Mesendoderm (in vitro differentiated cells): ENCODE measurements at regions not wholly inside any gene's neighbourhood (a gene's known extent, or its start where the extent isn't known, plus 50 kb on each side); places are given as distances from the start of the nearest gene placed in this dataset.

Experiments
- DNase-seq: peaks from one replicate; pipeline ENCODE4 v3.0.0; 2013
- H2AK5ac ChIP-seq: 2 replicates; pipeline ENCODE4 v1.6.1; 2013; ENCODE audit warnings: low read length, inconsistent platforms
- H2BK120ac ChIP-seq: 2 replicates; pipeline ENCODE4 v1.6.1; 2013; ENCODE audit warnings: low read depth, mild to moderate bottlenecking, low read length, moderate library complexity, mixed read lengths
- H2BK15ac ChIP-seq: replicated peaks from 2 replicates; pipeline ENCODE4 v1.6.1; 2013; ENCODE audit warnings: low read depth, mild to moderate bottlenecking, moderate library complexity
- H2BK5ac ChIP-seq: 2 replicates; pipeline ENCODE4 v1.6.1; 2013; ENCODE audit warnings: low read length, inconsistent platforms
- H3K18ac ChIP-seq: 2 replicates; pipeline ENCODE4 v1.6.1; 2013; ENCODE audit warnings: mild to moderate bottlenecking, low read length, mixed read lengths
- H3K23ac ChIP-seq: one replicate; pipeline ENCODE4 v1.6.1; 2013; ENCODE audit warnings: low read length
- H3K27ac ChIP-seq: 2 replicates; pipeline ENCODE4 v1.5.1; 2013; ENCODE audit warnings: low read depth, mild to moderate bottlenecking, inconsistent platforms, low read length, moderate library complexity
- H3K27me3 ChIP-seq: 2 replicates; pipeline ENCODE4 v1.6.1; 2013; ENCODE audit warnings: low read length, control low read depth, mild to moderate bottlenecking, inconsistent platforms; ENCODE audit not compliant: insufficient read depth, poor library complexity
- H3K36me3 ChIP-seq: 2 replicates; pipeline ENCODE4 v1.6.1; 2013; ENCODE audit warnings: low read length, inconsistent platforms; ENCODE audit not compliant: control insufficient read depth, insufficient read depth
- H3K4ac ChIP-seq: one replicate; pipeline ENCODE4 v1.6.1; 2013; ENCODE audit warnings: low read depth, mild to moderate bottlenecking, low read length, moderate library complexity
- H3K4me1 ChIP-seq: 2 replicates; pipeline ENCODE4 v1.6.1; 2013; ENCODE audit warnings: low read depth, low read length, inconsistent platforms; ENCODE audit not compliant: control insufficient read depth
- H3K4me2 ChIP-seq: 2 replicates; pipeline ENCODE4 v1.6.1; 2013; ENCODE audit warnings: low read length
- H3K4me3 ChIP-seq: 2 replicates; pipeline ENCODE4 v1.5.1; 2013; ENCODE audit warnings: mild to moderate bottlenecking, low read length
- H3K56ac ChIP-seq: one replicate; pipeline ENCODE4 v1.6.1; 2013; ENCODE audit warnings: low read length
- H3K79me1 ChIP-seq: 2 replicates; pipeline ENCODE4 v1.6.1; 2013; ENCODE audit warnings: low read length, inconsistent platforms
- H3K79me2 ChIP-seq: 2 replicates; pipeline ENCODE4 v1.6.1; 2013; ENCODE audit warnings: mild to moderate bottlenecking, low read length; ENCODE audit not compliant: control insufficient read depth, insufficient read depth
- H3K9ac ChIP-seq: 2 replicates; pipeline ENCODE4 v1.6.1; 2013; ENCODE audit warnings: low read length, inconsistent platforms
- H4K5ac ChIP-seq: one replicate; pipeline ENCODE4 v1.6.1; 2013; ENCODE audit warnings: low read length
- H4K8ac ChIP-seq: one replicate; pipeline ENCODE4 v1.6.1; 2013; ENCODE audit warnings: low read depth, mild to moderate bottlenecking, control low read depth, low read length, moderate library complexity
- WGBS: extraction: QIAGEN DNeasy Blood & Tissue Kit; methylation state at CpG from one replicate; pipeline ENCODE4 v1.1.7; 2013; ENCODE audit warnings: low lambda C conversion rate, missing lambda C conversion rate; ENCODE audit not compliant: insufficient coverage; ENCODE audit errors: extremely low coverage; 5-methylcytosine and 5-hydroxymethylcytosine counted together

DNA sequence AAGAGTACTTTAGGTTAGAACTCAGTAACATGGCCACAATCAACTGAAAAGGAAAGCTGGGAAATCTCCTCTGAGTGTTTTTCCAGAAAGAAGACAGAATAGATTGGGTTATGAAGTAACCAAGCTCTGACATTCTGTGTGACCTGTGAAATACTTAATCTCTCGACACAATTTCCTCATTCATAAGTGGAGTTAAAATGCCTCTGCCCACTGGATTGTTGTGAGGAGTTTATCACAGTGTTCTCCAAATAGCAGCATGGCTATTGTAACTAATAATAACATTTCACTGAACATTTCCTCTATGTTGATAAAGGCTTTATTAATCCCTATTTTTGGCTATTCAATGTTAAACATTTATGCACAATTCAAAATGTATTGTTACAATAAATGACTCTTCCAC is 311.0 kb downstream of the GABRB2 start:
- no peak overlapping the region for H3K9ac ChIP-seq

DNA sequence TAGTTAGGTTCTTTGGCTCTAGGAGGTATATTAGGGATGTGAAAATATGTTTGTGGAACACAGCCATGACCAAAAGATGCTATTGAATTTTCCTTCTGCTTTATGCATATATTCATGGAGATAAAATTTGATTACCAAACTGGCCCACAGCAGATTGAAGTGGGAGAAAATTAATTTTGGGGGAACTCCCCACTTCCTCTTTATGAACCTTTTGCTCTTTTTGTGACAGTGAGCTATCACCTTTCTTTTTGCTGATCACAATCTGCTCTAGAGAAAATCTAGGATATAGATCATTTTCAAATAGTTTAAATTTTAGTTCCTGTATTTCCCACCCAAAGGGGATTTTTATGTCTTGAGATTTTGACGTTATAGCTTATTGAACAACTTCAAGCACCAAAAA is 313.0 kb downstream of the GABRB2 start:
- H3K4me2 ChIP-seq, result no peak overlapping the region
- no peak overlapping the region for H2BK5ac ChIP-seq
- H3K4me3 ChIP-seq, result no peak overlapping the region
- H3K4me1 ChIP-seq, result no peaks in the 10 kb centered on the region
- no peak overlapping the region for H2BK15ac ChIP-seq
- no peaks in the 10 kb centered on the region for H3K79me2 ChIP-seq
- no peaks in the 10 kb centered on the region for H3K36me3 ChIP-seq
- H3K27me3 ChIP-seq, result no peaks in the 10 kb centered on the region
- no peak overlapping the region for H2BK120ac ChIP-seq
- no CpG with 5 or more reads among the region's 1 CpG for WGBS
- H3K9ac ChIP-seq, result no peak overlapping the region
- no peak overlapping the region for H4K5ac ChIP-seq
- H3K56ac ChIP-seq, result no peak overlapping the region
- no peak overlapping the region for H4K8ac ChIP-seq
- no peak overlapping the region for H3K27ac ChIP-seq
- H3K23ac ChIP-seq, result no peak overlapping the region
- no peak for DNase-seq
- H3K4ac ChIP-seq, result no peak overlapping the region
- H3K79me1 ChIP-seq, result no peaks in the 10 kb centered on the region
- H3K18ac ChIP-seq, result no peak overlapping the region
- H2AK5ac ChIP-seq, result no peak overlapping the region

More for the DNA sequence above, 311.0 kb downstream of the GABRB2 start:
- Histone ChIP-seq H2BK5ac (no peak overlapping the region), H3K4me2 (no peak overlapping the region), H3K79me2 (no peaks in the 10 kb centered on the region), H2BK120ac (no peak overlapping the region), H3K79me1 (no peaks in the 10 kb centered on the region), H2BK15ac (no peak overlapping the region), H3K4me3 (no peak overlapping the region), H3K18ac (no peak overlapping the region), H2AK5ac (no peak overlapping the region), H3K4ac (no peak overlapping the region), H3K27me3 (no peaks in the 10 kb centered on the region), H3K27ac (no peak overlapping the region), H3K36me3 (no peaks in the 10 kb centered on the region), H3K56ac (no peak overlapping the region), H4K8ac (no peak overlapping the region), H3K23ac (no peak overlapping the region), H4K5ac (no peak overlapping the region), H3K4me1 (no peaks in the 10 kb centered on the region)
- no CpG with 5 or more reads among the region's 1 CpG for WGBS
- DNase-seq, result no peak

DNA sequence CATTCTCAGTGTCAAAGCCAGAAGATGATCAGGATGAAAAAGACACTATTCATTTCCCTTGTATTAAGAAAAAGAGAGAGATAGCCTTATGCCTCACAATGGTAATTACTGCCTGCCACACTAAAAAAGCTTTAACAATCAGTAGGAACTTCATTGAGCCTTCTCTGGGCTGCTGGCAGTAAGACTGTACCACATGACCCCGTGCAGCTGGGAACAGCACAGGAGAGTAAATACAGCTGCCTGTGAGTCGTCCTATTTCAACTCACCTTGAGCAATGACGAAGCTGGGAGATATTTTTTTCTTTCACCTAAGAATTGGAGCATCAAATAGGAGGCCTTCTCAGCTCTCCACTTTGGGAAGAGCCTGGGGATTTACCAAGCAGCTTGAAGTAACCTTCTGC is 316.3 kb downstream of the GABRB2 start:
- no peak overlapping the region for H3K27ac ChIP-seq
- no peak overlapping the region for H4K5ac ChIP-seq
- H2AK5ac ChIP-seq, result no peak overlapping the region
- H4K8ac ChIP-seq, result peak overlapping the region; percentile 94
- H3K4me1 ChIP-seq, result no peaks in the 10 kb centered on the region
- no peak overlapping the region for H3K4me2 ChIP-seq
- no peak overlapping the region for H3K56ac ChIP-seq
- no peak overlapping the region for H3K4me3 ChIP-seq
- no peak overlapping the region for H2BK5ac ChIP-seq
- no peaks in the 10 kb centered on the region for H3K79me1 ChIP-seq
- peak; percentile 21 for DNase-seq
- H3K4ac ChIP-seq, result no peak overlapping the region
- no peaks in the 10 kb centered on the region for H3K27me3 ChIP-seq
- no CpG with 5 or more reads among the region's 3 CpGs for WGBS
- H3K23ac ChIP-seq, result no peak overlapping the region
- H3K18ac ChIP-seq, result no peak overlapping the region
- H3K9ac ChIP-seq, result no peak overlapping the region
- no peak overlapping the region for H2BK15ac ChIP-seq
- no peaks in the 10 kb centered on the region for H3K79me2 ChIP-seq
- H3K36me3 ChIP-seq, result no peaks in the 10 kb centered on the region
- H2BK120ac ChIP-seq, result no peak overlapping the region

DNA sequence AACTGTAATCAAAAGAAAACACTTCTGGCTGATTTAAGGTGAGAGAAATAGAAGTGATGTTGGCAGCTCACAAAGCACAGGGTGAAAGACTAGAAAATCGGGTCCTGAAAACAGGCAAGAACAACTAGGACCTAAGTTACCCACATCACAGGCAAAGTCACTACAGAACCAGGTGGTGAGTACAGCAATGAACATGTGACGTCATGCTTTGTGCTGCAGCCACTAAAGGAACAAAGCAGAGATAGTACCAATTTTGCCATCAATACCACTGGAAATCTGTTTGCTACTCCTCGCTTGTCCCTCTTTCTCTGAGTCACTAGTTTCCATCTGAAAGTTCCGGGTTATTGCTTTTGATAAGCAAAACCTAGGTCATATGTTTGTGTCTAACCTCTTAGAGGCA is 326.7 kb downstream of the GABRB2 start:
- H2BK15ac ChIP-seq, result no peak overlapping the region
- H3K27ac ChIP-seq, result no peak overlapping the region
- no peaks in the 10 kb centered on the region for H3K4me1 ChIP-seq
- H4K8ac ChIP-seq, result no peak overlapping the region
- no peaks in the 10 kb centered on the region for H3K36me3 ChIP-seq
- no peak overlapping the region for H3K4me3 ChIP-seq
- no peak overlapping the region for H3K18ac ChIP-seq
- no peak overlapping the region for H2BK5ac ChIP-seq
- H3K79me1 ChIP-seq, result no peaks in the 10 kb centered on the region
- no peak overlapping the region for H2AK5ac ChIP-seq
- H3K4ac ChIP-seq, result no peak overlapping the region
- no peak overlapping the region for H3K9ac ChIP-seq
- H3K23ac ChIP-seq, result no peak overlapping the region
- no CpG with 5 or more reads among the region's 4 CpGs for WGBS
- no peak overlapping the region for H3K56ac ChIP-seq
- no peak overlapping the region for H4K5ac ChIP-seq
- no peak for DNase-seq
- H2BK120ac ChIP-seq, result no peak overlapping the region
- H3K79me2 ChIP-seq, result no peaks in the 10 kb centered on the region
- H3K27me3 ChIP-seq, result no peaks in the 10 kb centered on the region
- no peak overlapping the region for H3K4me2 ChIP-seq

GRCh38 chr5:161216877-161217276 is 329.6 kb downstream of the GABRB2 start:
- Histone ChIP-seq H3K4ac (no peak overlapping the region), H3K36me3 (no peaks in the 10 kb centered on the region), H3K23ac (no peak overlapping the region), H4K8ac (no peak overlapping the region), H2BK15ac (no peak overlapping the region), H3K79me1 (no peaks in the 10 kb centered on the region), H3K27me3 (no peaks in the 10 kb centered on the region), H4K5ac (no peak overlapping the region), H3K9ac (no peak overlapping the region), H2AK5ac (no peak overlapping the region), H2BK120ac (no peak overlapping the region), H3K4me1 (no peaks in the 10 kb centered on the region), H3K4me3 (no peak overlapping the region), H3K27ac (no peak overlapping the region), H2BK5ac (no peak overlapping the region), H3K79me2 (no peaks in the 10 kb centered on the region), H3K56ac (no peak overlapping the region), H3K18ac (no peak overlapping the region), H3K4me2 (no peak overlapping the region)
- no peak for DNase-seq
- WGBS, result no CpG with 5 or more reads among the region's 3 CpGs

GRCh38 chr5:161212123-161212712 is 334.3 kb downstream of the GABRB2 start:
- WGBS, result no CpG with 5 or more reads among the region's 1 CpG

More at GRCh38 chr5:161212123-161212712, 334.3 kb downstream of the GABRB2 start:
- Histone ChIP-seq H3K4me2 (no peak overlapping the region), H3K36me3 (no peaks in the 10 kb centered on the region), H3K4me3 (no peak overlapping the region), H3K79me2 (no peaks in the 10 kb centered on the region), H2BK5ac (no peak overlapping the region), H3K79me1 (no peaks in the 10 kb centered on the region), H3K4ac (no peak overlapping the region), H3K4me1 (no peaks in the 10 kb centered on the region), H2BK15ac (no peak overlapping the region), H3K56ac (no peak overlapping the region), H3K23ac (no peak overlapping the region), H2AK5ac (no peak overlapping the region), H3K27me3 (no peaks in the 10 kb centered on the region), H3K27ac (no peak overlapping the region), H3K9ac (no peak overlapping the region), H4K5ac (no peak overlapping the region), H2BK120ac (no peak overlapping the region), H4K8ac (no peak overlapping the region), H3K18ac (no peak overlapping the region)
- no peak for DNase-seq
